GM19467 (cell line): ENCODE measurements at regions not wholly inside any gene's neighbourhood (a gene's known extent, or its start where the extent isn't known, plus 50 kb on each side); places are given as distances from the start of the nearest gene placed in this dataset.

ENCODE experiments used
- ATAC-seq: cut with Tn5 transposase; IDR thresholded peaks from one replicate; pipeline ENCODE4 v1.9.1; 2021; ENCODE audit warnings: mild to moderate bottlenecking, moderate library complexity; ENCODE audit not compliant: unreplicated experiment

- no peak for ATAC-seq
These were observed 480.0 kb upstream of the ROBO1 start for GRCh38 chr3:80247766-80248165.

- ATAC-seq: no peak
These were observed 476.6 kb upstream of the ROBO1 start for GRCh38 chr3:80244390-80244789.

GRCh38 chr3:80241791-80242190 is 474.0 kb upstream of the ROBO1 start:
- no peak for ATAC-seq

GRCh38 chr3:80239301-80239700 is 471.5 kb upstream of the ROBO1 start:
- ATAC-seq: no peak

- ATAC-seq: no peak
These were observed 470.8 kb upstream of the ROBO1 start for GRCh38 chr3:80238606-80239005.

- no peak for ATAC-seq
These were observed 470.4 kb upstream of the ROBO1 start for GRCh38 chr3:80238152-80238551.

GRCh38 chr3:80234706-80235105 is 466.9 kb upstream of the ROBO1 start:
- no peak for ATAC-seq

GRCh38 chr3:80233576-80233975 is 465.8 kb upstream of the ROBO1 start:
- no peak for ATAC-seq

- ATAC-seq: no peak
These were observed 465.0 kb upstream of the ROBO1 start for GRCh38 chr3:80232760-80233159.

- no peak for ATAC-seq
These were observed 463.2 kb upstream of the ROBO1 start for GRCh38 chr3:80230962-80231361.

GRCh38 chr3:80227216-80227615 is 459.4 kb upstream of the ROBO1 start:
- ATAC-seq: no peak

- ATAC-seq: no peak
These were observed 447.4 kb upstream of the ROBO1 start for GRCh38 chr3:80215191-80215590.

- ATAC-seq: no peak
These were observed 445.3 kb upstream of the ROBO1 start for GRCh38 chr3:80213086-80213485.

- ATAC-seq: no peak
These were observed 425.1 kb upstream of the ROBO1 start for GRCh38 chr3:80192936-80193335.

- no peak for ATAC-seq
These were observed 422.3 kb upstream of the ROBO1 start for GRCh38 chr3:80190051-80190450.

GRCh38 chr3:80187981-80188380 is 420.2 kb upstream of the ROBO1 start:
- no peak for ATAC-seq

- ATAC-seq: no peak
These were observed 392.2 kb upstream of the ROBO1 start for GRCh38 chr3:80159990-80160506.

- ATAC-seq: no peak
These were observed 390.5 kb upstream of the ROBO1 start for GRCh38 chr3:80158332-80158731.

- ATAC-seq: no peak
These were observed 389.7 kb upstream of the ROBO1 start for GRCh38 chr3:80157546-80157945.

GRCh38 chr3:80152692-80153091 is 384.9 kb upstream of the ROBO1 start:
- ATAC-seq: no peak

GRCh38 chr3:80142714-80143113 is 374.9 kb upstream of the ROBO1 start:
- no peak for ATAC-seq

GRCh38 chr3:80141557-80141956 is 373.8 kb upstream of the ROBO1 start:
- ATAC-seq: no peak

- ATAC-seq: no peak
These were observed 348.5 kb upstream of the ROBO1 start for GRCh38 chr3:80116281-80116680.

- no peak for ATAC-seq
These were observed 346.9 kb upstream of the ROBO1 start for GRCh38 chr3:80114694-80115093.
